Testis (tissue), 2 donors: ENCODE measurements at regions not wholly inside any gene's neighbourhood (a gene's known extent, or its start where the extent isn't known, plus 50 kb on each side); places are given as distances from the start of the nearest gene placed in this dataset.

Experiments
- DNase-seq: peaks from one replicate; pipeline ENCODE4 v3.0.0-alpha.2; 2019
- H3K27ac ChIP-seq, 2 donors: fragments of 200-600 bp; sonication (generic); one replicate each; pipeline ENCODE4 v1.5.1; 2019
- H3K27me3 ChIP-seq: fragments of 200-600 bp; sonication (generic); one replicate; pipeline ENCODE4 v1.5.1; 2019
- H3K36me3 ChIP-seq: fragments of 200-600 bp; sonication (generic); one replicate; pipeline ENCODE4 v1.5.1; 2017; ENCODE audit warnings: low read depth; ENCODE audit errors: missing control alignments
- H3K4me1 ChIP-seq: fragments of 200-600 bp; sonication (generic); one replicate; pipeline ENCODE4 v1.5.1; 2019
- H3K4me3 ChIP-seq, 2 donors: fragments of 200-600 bp; sonication (generic); one replicate each; pipeline ENCODE4 v1.5.1; 2017 to 2019
- H3K9me3 ChIP-seq: fragments of 200-600 bp; sonication (generic); one replicate; pipeline ENCODE4 v1.5.1; 2017
- CTCF ChIP-seq, 3 experiments: fragments of 450-650 bp in 2 of 3; fragments of 200-600 bp in 1 of 3; sonication (generic) in 1 of 3; IDR thresholded peaks; one replicate each; pipeline ENCODE4 v1.5.1; 2016 to 2019; ENCODE audit warnings: antibody characterized with exemption in 3 of 3, mild to moderate bottlenecking in 2 of 3, moderate library complexity in 1 of 3
- POLR2A ChIP-seq: fragments of 450-650 bp; IDR thresholded peaks from one replicate; pipeline ENCODE4 v1.6.1; 2017; ENCODE audit warnings: antibody characterized with exemption, mild to moderate bottlenecking, moderate library complexity
- WGBS, 2 donors: methylation state at CpG; one replicate each; pipeline ENCODE4 v1.1.5; 2018; 5-methylcytosine and 5-hydroxymethylcytosine counted together
- intact Hi-C: fragments of 100-400 bp; cut with DNase I; formaldehyde crosslinking; loops from one replicate; pipeline ENCODE4 v1.15.1; 2023; ENCODE audit warnings: low total_unique reads

- Histone ChIP-seq H3K4me3 (no peak overlapping the region), H3K9me3 (no peaks in the 10 kb centered on the region), H3K4me1 (no peaks in the 10 kb centered on the region), H3K36me3 (no peaks in the 10 kb centered on the region), H3K27ac (no peak overlapping the region), H3K27me3 (no peaks in the 10 kb centered on the region)
- intact Hi-C loops: no loop called here
- DNase-seq: no peak
- TF ChIP-seq POLR2A (no peak), CTCF (IDR thresholded peaks at IDR 0.05) (no peak)
- WGBS, 2 donors: 88 to 93% methylated on average over 1 of the region's 1 CpG
Measured at GRCh38 chr14:87508333-87508732, 484.6 kb downstream of the GALC start.

GRCh38 chr14:87503711-87504110, 489.3 kb downstream of the GALC start:
- no peaks in the 10 kb centered on the region for H3K4me1 ChIP-seq
- H3K36me3 ChIP-seq: no peaks in the 10 kb centered on the region
- no peak overlapping the region for H3K4me3 ChIP-seq
- no peak for TF ChIP-seq CTCF (IDR thresholded peaks at IDR 0.05)
- TF ChIP-seq POLR2A: no peak
- no peaks in the 10 kb centered on the region for H3K27me3 ChIP-seq
- no peaks in the 10 kb centered on the region for H3K9me3 ChIP-seq
- 81 to 94% methylated on average over 3 of the region's 3 CpGs for WGBS, 2 donors
- no peak overlapping the region for H3K27ac ChIP-seq
- intact Hi-C loops: no loop called here
- no peak for DNase-seq

GRCh38 chr14:87497301-87497700, 495.7 kb downstream of the GALC start:
- H3K4me1 ChIP-seq: no peaks in the 10 kb centered on the region

GRCh38 chr14:87494010-87494409, 499.0 kb downstream of the GALC start:
- Histone ChIP-seq H3K4me1 (no peaks in the 10 kb centered on the region), H3K27ac (no peak overlapping the region), H3K36me3 (no peaks in the 10 kb centered on the region), H3K27me3 (no peaks in the 10 kb centered on the region), H3K4me3 (no peak overlapping the region), H3K9me3 (no peaks in the 10 kb centered on the region)
- TF ChIP-seq POLR2A: no peak
- no peak for TF ChIP-seq CTCF (IDR thresholded peaks at IDR 0.05)
- intact Hi-C loops: no loop called here
- DNase-seq: no peak

More at GRCh38 chr14:87497301-87497700, 495.7 kb downstream of the GALC start:
- DNase-seq: no peak
- 74 to 92% methylated on average over 3 of the region's 3 CpGs for WGBS, 2 donors
- TF ChIP-seq POLR2A (no peak), CTCF (IDR thresholded peaks at IDR 0.05) (no peak)
- Histone ChIP-seq H3K27ac (no peak overlapping the region), H3K27me3 (no peaks in the 10 kb centered on the region), H3K9me3 (no peaks in the 10 kb centered on the region), H3K4me3 (no peak overlapping the region), H3K36me3 (no peaks in the 10 kb centered on the region)
- intact Hi-C loops: no loop called here

- WGBS, 2 donors: 76 to 86% methylated on average over 2 of the region's 2 CpGs
- Histone ChIP-seq H3K9me3 (no peaks in the 10 kb centered on the region), H3K36me3 (no peaks in the 10 kb centered on the region), H3K4me1 (no peaks in the 10 kb centered on the region), H3K4me3 (no peak overlapping the region), H3K27me3 (no peaks in the 10 kb centered on the region), H3K27ac (no peak overlapping the region)
- DNase-seq: no peak
- no peak for TF ChIP-seq CTCF (IDR thresholded peaks at IDR 0.05)
- no peak for TF ChIP-seq POLR2A
- intact Hi-C loops: no loop called here
Measured at GRCh38 chr14:87492561-87492960, 500.4 kb downstream of the GALC start.
